ENCODE measurements at regions not wholly inside any gene's neighbourhood (a gene's known extent, or its start where the extent isn't known, plus 50 kb on each side); places are given as distances from the start of the nearest gene placed in this dataset.

GRCh38 chr2:143835481-143835880, 684.4 kb downstream of the ZEB2 start:
- TF ChIP-seq CTCF (IDR thresholded peaks at IDR 0.05), result no peak
- peaks cover 4% of the 10 kb centered on the region for H3K9me3 Mint-ChIP-seq (ENCODE audit: low read depth)
- peaks cover 4% of the 10 kb centered on the region for H3K4me1 Mint-ChIP-seq (ENCODE audit: low read depth)
- no peaks in the 10 kb centered on the region for H3K27me3 Mint-ChIP-seq (ENCODE audit: low read depth)
- DNase-seq (ENCODE audit: low spot score), result no peak
- no peak overlapping the region for H3K4me3 Mint-ChIP-seq (ENCODE audit: unreplicated experiment)
- no peak overlapping the region for H3K27ac Mint-ChIP-seq (ENCODE audit: unreplicated experiment)
- H3K36me3 Mint-ChIP-seq (ENCODE audit: low read depth), result no peaks in the 10 kb centered on the region

DNA sequence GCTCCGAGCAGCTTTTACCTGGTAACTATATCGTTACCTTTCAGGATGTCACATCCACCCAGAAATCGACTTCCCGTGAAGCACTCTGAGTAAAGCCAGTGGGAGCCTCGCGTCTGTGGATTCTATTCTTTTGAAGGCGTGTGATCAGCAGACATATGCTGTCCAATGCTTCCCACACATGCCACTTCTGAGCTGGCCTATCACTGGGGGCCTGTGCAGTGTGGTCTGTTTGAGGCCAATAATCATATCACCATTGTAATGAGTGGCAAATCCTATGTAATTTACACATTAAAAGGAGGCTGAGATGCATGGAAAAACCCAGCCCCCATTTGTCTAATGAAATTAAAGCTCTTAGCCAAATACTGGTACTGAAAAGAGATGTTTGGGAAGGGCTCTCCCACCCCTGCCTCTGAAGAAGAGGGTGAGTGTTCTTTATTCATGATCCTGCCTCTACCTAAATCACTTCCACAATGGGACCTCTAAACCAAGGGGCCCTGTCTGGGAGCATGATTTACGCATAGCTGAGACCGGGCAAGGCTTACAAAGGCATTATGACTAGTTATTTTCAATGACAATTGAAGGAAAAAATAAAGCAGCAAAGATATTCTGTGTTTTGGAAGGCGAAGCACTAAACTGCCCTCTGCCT, 686.8 kb downstream of the ZEB2 start:
- no peak overlapping the region for H3K4me3 Mint-ChIP-seq (ENCODE audit: unreplicated experiment)
- H3K4me1 Mint-ChIP-seq (ENCODE audit: low read depth), result no peaks in the 10 kb centered on the region
- no peak for TF ChIP-seq CTCF (IDR thresholded peaks at IDR 0.05)
- H3K36me3 Mint-ChIP-seq (ENCODE audit: low read depth), result no peaks in the 10 kb centered on the region
- H3K27ac Mint-ChIP-seq (ENCODE audit: unreplicated experiment), result no peak overlapping the region
- H3K9me3 Mint-ChIP-seq (ENCODE audit: low read depth), result peaks cover 4% of the 10 kb centered on the region
- DNase-seq (ENCODE audit: low spot score), result no peak
- no peaks in the 10 kb centered on the region for H3K27me3 Mint-ChIP-seq (ENCODE audit: low read depth)

DNA sequence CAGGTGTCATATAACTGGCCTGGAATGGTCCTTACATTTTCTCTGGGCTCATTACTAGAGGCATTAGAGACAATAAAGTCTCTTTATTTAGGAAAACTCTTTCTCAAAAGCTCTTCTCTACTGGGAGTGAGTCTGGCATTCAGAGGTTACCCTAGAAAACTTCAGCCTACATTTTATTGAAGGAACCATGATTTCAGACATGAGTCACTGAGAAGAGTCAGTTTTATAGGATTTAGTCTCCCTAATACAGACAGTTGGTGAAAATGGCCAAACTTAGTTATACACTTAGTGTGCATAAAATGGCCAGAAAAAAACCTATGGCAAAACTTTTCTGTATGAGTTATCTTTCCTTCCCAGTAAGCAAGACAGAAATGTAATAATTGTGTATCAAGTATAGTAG, 689.4 kb downstream of the ZEB2 start:
- Mint-ChIP-seq H3K36me3 (ENCODE audit: low read depth) (no peaks in the 10 kb centered on the region), H3K9me3 (ENCODE audit: low read depth) (no peaks in the 10 kb centered on the region), H3K27me3 (ENCODE audit: low read depth) (no peaks in the 10 kb centered on the region), H3K4me1 (ENCODE audit: low read depth) (no peaks in the 10 kb centered on the region), H3K27ac (ENCODE audit: unreplicated experiment) (no peak overlapping the region), H3K4me3 (ENCODE audit: unreplicated experiment) (no peak overlapping the region)
- DNase-seq (ENCODE audit: low spot score), result no peak
- TF ChIP-seq CTCF (IDR thresholded peaks at IDR 0.05), result no peak

- Mint-ChIP-seq H3K4me3 (ENCODE audit: unreplicated experiment) (no peak overlapping the region), H3K36me3 (ENCODE audit: low read depth) (no peaks in the 10 kb centered on the region), H3K4me1 (ENCODE audit: low read depth) (no peaks in the 10 kb centered on the region), H3K27ac (ENCODE audit: unreplicated experiment) (no peak overlapping the region), H3K9me3 (ENCODE audit: low read depth) (no peaks in the 10 kb centered on the region), H3K27me3 (ENCODE audit: low read depth) (no peaks in the 10 kb centered on the region)
- DNase-seq (ENCODE audit: low spot score), result no peak
- no peak for TF ChIP-seq CTCF (IDR thresholded peaks at IDR 0.05)
Measured at GRCh38 chr2:143828763-143829537, 691.0 kb downstream of the ZEB2 start.

DNA sequence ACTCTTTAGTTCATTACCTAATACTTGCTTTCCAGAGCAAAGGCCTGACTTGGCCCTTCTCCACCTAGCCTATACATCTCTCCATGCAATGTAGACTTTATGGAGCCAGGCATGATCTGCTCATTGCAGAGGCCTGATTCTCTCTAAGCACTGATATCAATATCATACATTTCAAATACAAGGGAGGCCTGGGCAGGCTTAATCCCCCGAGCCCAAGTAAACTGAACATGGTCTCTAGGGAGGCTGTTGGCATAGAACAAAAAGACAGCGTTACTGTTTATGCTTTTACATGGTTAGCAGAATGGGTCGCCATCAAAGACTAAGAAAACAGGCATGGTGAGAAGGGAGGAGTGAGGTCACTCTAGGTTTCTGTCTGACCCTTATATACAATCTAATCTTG, 695.1 kb downstream of the ZEB2 start:
- DNase-seq (ENCODE audit: low spot score), result no peak
- no peak overlapping the region for H3K4me3 Mint-ChIP-seq (ENCODE audit: unreplicated experiment)
- H3K27me3 Mint-ChIP-seq (ENCODE audit: low read depth), result no peaks in the 10 kb centered on the region
- H3K4me1 Mint-ChIP-seq (ENCODE audit: low read depth), result peaks cover 7% of the 10 kb centered on the region
- H3K36me3 Mint-ChIP-seq (ENCODE audit: low read depth), result no peaks in the 10 kb centered on the region
- TF ChIP-seq CTCF (IDR thresholded peaks at IDR 0.05), result no peak
- H3K9me3 Mint-ChIP-seq (ENCODE audit: low read depth), result no peaks in the 10 kb centered on the region
- H3K27ac Mint-ChIP-seq (ENCODE audit: unreplicated experiment), result no peak overlapping the region

All from chondrocyte (in vitro differentiated cells).